ENCODE measurements at regions not wholly inside any gene's neighbourhood (a gene's known extent, or its start where the extent isn't known, plus 50 kb on each side); places are given as distances from the start of the nearest gene placed in this dataset.

GRCh38 chr5:123269436-123269835 is 153.8 kb downstream of the CEP120 start:
- DNase-seq (ENCODE audit: low read depth, low spot score): no peak
- no peak for ATAC-seq
- no peak for FAIRE-seq

More at GRCh38 chr5:123269436-123269835, 153.8 kb downstream of the CEP120 start:
- H3K27ac ChIP-seq (ENCODE audit: control insufficient read depth, insufficient read depth): no peak overlapping the region
- no peak overlapping the region for H3K4me3 ChIP-seq
- H3K9me3 ChIP-seq (replicated peaks; ENCODE audit: control insufficient read depth, insufficient read depth, low read length): no peaks in the 10 kb centered on the region
- POLR2A ChIA-PET: no interaction called here
- TF ChIP-seq WRNIP1 (IDR thresholded peaks at IDR 0.05; ENCODE audit: borderline replicate concordance, low read depth, low read length): no peak
- no peak for TF ChIP-seq HCFC1 (IDR thresholded peaks at IDR 0.05; ENCODE audit: low read length)
- no peak for TF ChIP-seq NR2C2 (IDR thresholded peaks at IDR 0.05; ENCODE audit: borderline replicate concordance, control insufficient read depth, insufficient read length, low read depth)
- TF ChIP-seq E2F8 (IDR thresholded peaks at IDR 0.05; ENCODE audit: low read depth, partially characterized antibody): no peak
- TF ChIP-seq YY1 (IDR thresholded peaks at IDR 0.05; ENCODE audit: low read depth, low read length): no peak
- no peak for TF ChIP-seq RCOR1 (conservative IDR thresholded peaks at IDR 0.05; ENCODE audit: low read depth, low read length)
- no peak for TF ChIP-seq CBFB (IDR thresholded peaks at IDR 0.05; ENCODE audit: low read depth)
- TF ChIP-seq EZH2 (IDR thresholded peaks at IDR 0.05; ENCODE audit: borderline replicate concordance, control insufficient read depth, low read depth, low read length): no peak
- TF ChIP-seq CREB1 (IDR thresholded peaks at IDR 0.05; ENCODE audit: low read depth): no peak
- TF ChIP-seq JUND (IDR thresholded peaks at IDR 0.05; ENCODE audit: low read depth, low read length): no peak
- TF ChIP-seq SIN3A (IDR thresholded peaks at IDR 0.05; ENCODE audit: low read depth, low read length): no peak
- TF ChIP-seq SIX5 (IDR thresholded peaks at IDR 0.05; ENCODE audit: low read depth, low read length, severe bottlenecking): no peak
- no peak for TF ChIP-seq TCF12 (IDR thresholded peaks at IDR 0.05; ENCODE audit: low read depth, low read length)
- TF ChIP-seq NFIC (IDR thresholded peaks at IDR 0.05; ENCODE audit: low read depth, low read length): no peak
- no peak for TF ChIP-seq NFXL1 (IDR thresholded peaks at IDR 0.05; ENCODE audit: borderline replicate concordance)
- TF ChIP-seq NFYA (IDR thresholded peaks at IDR 0.05; ENCODE audit: borderline replicate concordance, low read depth, low read length): no peak
- no peak overlapping the region for H3K9ac ChIP-seq (ENCODE audit: control insufficient read depth, insufficient read depth, low read length)
- H3K27me3 ChIP-seq (replicated peaks in 1 of 2; ENCODE audit: control insufficient read depth in 2 of 2, insufficient read depth in 2 of 2, low read length in 1 of 2): no peaks in the 10 kb centered on the region
- intact Hi-C loops (cut with micrococcal nuclease; ENCODE audit: unreplicated experiment) (no loop called here), in situ Hi-C loops (cut with MboI) (no loop called here)
- H2AFZ ChIP-seq (ENCODE audit: control insufficient read depth, low read depth, low read length): no peak overlapping the region
- RAD21 ChIA-PET (ENCODE audit: unreplicated experiment): no interaction called here
- H3K4me2 ChIP-seq (ENCODE audit: control insufficient read depth, insufficient read depth): no peak overlapping the region
- CTCF ChIA-PET: no interaction called here
- H3K36me3 ChIP-seq (ENCODE audit: control insufficient read depth in 2 of 2, insufficient read depth in 2 of 2, low read length in 1 of 2): no peaks in the 10 kb centered on the region
- no peaks in the 10 kb centered on the region for H3K4me1 ChIP-seq (ENCODE audit: control insufficient read depth, insufficient read depth, low read length)
- no peaks in the 10 kb centered on the region for H4K20me1 ChIP-seq (ENCODE audit: control insufficient read depth, insufficient read depth)
- SMC1A ChIA-PET (ENCODE audit: uncharacterized antibody, unreplicated experiment): no interaction called here
- BruUV-seq (replicated peaks): no TSS peak
- WGBS (ENCODE audit: insufficient coverage, insufficient replicate concordance, low lambda C conversion rate, missing lambda C conversion rate): 53% methylated on average over 4 of the region's 4 CpGs
- H3K79me2 ChIP-seq (ENCODE audit: control insufficient read depth, insufficient read depth, low read length): no peaks in the 10 kb centered on the region

Measured in GM12878 (cell line).